NOMO-1 treated with DMSO at 0.1 percent for 48 hours (cell line): ENCODE measurements at regions not wholly inside any gene's neighbourhood (a gene's known extent, or its start where the extent isn't known, plus 50 kb on each side); places are given as distances from the start of the nearest gene placed in this dataset.

ENCODE experiments used
- DNase-seq: peaks from one replicate; lab custom pipeline; 2025; ENCODE audit not compliant: unreplicated experiment; lab: John Stamatoyannopoulos, UW

DNA sequence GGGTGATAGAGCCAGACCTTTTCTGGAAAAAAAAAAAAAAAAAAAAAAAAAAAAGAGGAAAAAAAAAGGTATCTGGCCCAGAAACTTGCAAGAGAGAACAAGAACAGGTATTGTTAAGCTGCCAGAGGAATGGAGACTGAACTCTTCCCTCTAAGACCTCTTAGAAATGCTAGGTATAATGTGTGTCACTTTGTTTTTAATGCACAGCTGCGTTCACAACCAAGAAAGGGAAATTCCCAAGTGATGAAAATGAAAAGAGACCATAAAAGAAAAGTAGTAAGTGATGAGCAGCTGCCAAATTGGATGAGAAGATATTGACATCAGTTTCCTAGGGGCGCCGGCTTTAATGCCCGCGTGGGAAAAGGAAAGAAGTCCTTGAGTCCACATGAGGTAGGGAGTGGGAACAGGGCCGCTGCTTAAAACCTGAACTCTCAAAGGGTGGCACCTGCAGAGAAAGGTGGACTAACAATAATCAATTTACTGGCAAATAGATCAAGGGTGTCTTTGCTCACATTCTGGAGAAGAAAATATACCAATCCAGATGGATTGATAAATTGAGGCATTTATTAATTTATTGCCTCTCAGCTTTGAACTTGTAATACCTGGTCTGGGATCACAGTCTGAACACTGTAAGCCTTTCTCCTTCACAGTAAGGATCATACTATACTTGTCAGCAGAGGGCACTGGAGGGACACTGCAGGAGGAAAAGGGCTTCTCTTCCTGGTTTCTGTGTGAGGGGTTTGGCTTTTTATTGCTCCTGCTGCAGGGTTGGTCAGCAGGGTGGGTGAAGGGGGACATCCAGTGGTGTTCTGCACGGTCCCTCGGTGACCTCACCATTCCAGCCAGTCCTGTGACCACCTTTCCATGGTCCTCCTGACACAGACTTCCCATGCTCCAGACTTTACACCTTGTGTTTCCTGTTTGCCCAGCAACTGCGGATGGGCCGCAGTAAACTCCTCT is 131.6 kb downstream of the AQP9 start:
- peak; percentile 67 for DNase-seq

DNA sequence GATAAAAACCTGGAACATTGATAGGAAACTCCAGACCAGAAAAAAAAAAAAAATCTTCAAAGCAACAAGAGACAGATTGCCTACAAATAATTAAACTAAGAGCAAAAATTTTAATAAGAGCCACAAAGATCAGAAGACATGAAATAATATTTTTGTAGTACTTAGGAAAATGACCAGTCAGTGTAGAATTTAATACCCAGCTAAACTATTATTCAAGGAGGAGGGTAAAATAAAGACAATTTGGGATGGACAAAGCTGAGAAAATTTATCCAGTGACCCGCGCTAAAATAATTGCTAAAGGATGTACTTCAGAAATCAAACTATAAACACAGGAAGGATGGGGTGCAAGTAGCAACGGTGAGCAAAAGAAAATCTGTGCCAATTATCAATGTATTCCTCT is 133.2 kb downstream of the AQP9 start:
- no peak for DNase-seq

DNA sequence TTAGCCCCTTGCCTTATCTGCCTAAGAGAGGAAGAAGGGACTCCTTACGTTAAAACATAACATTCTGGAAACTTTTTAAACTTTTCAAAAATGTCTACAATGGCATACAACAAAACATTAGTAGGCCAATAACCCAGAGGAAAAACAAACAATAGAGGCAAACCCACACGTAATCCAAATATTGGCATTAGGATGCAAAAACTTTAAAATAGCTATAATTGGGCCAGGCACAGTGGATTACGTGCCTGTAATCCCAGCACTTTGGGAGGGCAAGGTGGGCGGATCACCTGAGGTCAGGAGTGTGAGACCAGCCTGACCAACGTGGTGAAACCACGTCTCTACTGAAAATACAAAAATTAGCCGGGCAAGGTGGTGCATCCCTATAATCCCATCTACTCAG is 134.9 kb downstream of the AQP9 start:
- DNase-seq, result no peak

- no peak for DNase-seq
Measured at GRCh38 chr15:58274885-58275284, 136.7 kb downstream of the AQP9 start.

DNA sequence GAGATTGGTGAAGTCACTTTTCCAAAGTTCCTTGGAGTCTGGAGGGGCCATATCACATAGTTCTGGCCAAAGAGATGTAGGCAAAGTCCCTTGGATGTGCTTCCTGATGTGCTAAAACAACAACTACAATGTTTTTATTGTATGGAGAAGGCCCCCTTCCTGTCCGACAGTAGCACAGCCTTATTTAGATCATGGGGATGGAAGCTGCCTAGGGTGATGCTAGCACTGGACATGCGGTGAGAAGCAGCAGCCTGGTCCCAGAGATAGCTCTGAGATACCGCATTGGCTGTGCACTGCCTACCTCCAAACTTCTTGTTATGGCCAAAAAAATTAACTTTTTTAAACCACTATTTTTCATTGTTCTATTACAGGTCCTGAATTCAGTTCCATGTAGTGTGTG is 137.6 kb downstream of the AQP9 start:
- DNase-seq, result no peak

- DNase-seq, result no peak
Measured at GRCh38 chr15:58276924-58277323, 138.7 kb downstream of the AQP9 start.

- peak; percentile 15 for DNase-seq
Measured at GRCh38 chr15:58277333-58277732, 139.2 kb downstream of the AQP9 start.

DNA sequence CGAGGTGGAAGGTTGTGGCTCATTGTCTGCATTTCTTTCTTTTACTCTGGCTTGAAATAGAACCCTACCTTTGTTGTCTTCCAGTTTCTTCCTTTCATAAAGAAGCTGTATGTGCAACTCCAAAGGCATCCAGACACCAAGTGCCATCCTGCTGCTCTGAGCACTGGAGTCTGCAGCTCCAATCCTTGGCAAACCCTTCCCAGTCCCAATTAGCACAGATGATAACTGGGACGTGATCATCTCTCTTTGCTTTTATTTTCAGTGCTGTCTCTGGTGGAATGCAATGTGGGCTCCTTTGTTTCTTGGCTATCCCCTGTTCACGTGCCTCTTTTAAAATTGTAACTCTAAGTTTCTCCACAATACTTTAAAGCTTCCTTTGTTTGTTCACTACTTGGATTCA is 140.9 kb downstream of the AQP9 start:
- DNase-seq, result no peak

DNA sequence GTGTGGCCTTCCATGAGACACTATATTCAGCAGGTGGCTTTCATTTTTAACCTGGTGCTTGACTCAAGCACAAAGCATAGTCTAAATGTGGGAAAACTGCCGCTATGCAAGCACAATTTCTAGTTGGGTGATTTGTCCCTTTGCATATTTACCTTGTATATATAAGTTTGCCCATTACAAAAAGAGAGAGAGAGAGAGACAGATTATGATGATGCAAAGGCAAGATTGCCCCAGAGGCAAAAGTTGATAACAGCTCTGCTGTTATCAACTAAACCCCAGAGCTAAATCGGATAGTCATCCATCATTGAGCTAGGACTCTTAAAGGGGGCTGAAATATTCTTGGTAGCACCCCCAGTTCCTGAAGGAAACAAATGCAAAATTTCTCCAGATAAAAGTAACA is 141.5 kb downstream of the AQP9 start:
- no peak for DNase-seq

GRCh38 chr15:58282060-58282708 is 144.0 kb downstream of the AQP9 start:
- DNase-seq, result no peak

- no peak for DNase-seq
Measured at GRCh38 chr15:58283302-58283701, 145.1 kb downstream of the AQP9 start.

DNA sequence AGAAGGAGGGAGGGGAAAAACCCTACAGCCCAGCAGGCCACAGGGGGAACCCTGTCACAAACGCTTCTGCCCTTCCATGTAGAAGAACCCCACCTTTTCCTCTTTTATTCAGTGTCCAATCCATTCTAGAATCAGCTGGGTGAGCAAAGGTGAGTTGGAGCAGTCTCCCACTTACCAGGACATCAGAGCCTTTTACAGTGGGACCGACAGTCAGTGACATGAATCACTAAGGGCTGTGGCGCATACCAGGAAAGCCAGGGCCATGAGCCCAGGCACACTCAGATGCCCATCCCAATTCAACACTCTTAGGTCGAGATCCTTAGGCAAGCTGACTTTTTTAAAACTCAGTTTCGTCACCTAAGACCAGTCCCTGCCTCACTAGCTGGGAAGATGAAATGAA is 146.1 kb downstream of the AQP9 start:
- no peak for DNase-seq

GRCh38 chr15:58285212-58285920 is 146.4 kb upstream of the LIPC start:
- no peak for DNase-seq

DNA sequence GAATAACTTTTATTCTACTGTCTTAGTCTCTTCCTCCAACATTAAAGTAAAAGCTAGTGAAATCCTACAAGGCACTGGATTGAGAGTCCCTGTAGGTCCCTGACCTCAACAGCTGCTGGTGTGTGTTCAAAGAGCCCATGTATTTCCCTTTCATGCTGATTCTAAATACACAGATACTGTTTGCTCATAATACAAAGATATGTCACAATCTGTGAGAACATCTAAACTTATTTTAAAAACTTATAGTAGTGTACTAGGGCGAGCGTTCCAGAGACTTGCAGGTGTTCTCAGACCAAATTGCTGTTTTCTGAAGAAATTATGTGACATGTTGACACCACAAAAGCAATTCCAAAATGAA is 145.9 kb upstream of the LIPC start:
- DNase-seq, result no peak

DNA sequence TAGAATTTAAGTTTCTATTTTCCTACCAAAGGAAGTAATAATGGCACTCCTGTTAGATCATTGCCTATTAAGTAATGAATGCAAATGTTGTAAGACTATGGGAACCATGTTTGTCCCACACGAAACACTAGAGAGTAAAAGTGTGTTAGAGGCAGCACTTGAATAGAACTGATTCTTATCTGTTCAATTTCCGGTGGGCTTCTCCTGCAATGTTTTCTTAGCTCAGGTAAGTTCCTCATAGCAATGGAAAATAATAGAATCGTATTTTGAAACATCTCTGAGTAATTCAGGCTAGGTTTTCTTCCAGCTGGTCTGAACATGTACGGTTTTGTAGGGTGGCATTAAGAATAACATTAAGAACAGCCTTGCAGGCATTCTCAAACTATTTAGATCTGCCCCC is 145.3 kb upstream of the LIPC start:
- no peak for DNase-seq

- no peak for DNase-seq
Measured at GRCh38 chr15:58287891-58288290, 143.9 kb upstream of the LIPC start.

DNA sequence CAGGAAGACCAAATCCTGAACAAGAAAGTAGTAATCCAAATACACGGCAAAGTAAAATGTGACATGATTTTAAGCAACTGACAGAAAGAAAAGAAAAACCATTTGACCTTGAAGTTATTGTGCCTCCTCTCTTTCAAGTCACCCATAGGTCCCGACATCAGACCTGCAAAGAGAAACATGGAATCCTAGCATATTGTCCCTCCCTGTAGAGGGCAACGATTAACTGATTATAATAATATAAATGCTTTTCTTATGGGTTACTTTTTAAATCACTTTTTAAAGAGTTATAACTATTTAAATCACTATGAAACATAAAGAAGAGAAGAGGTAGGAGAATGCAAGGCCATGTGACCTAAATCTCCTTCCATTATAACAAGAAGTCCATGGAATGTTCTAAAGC is 143.2 kb upstream of the LIPC start:
- no peak for DNase-seq

- no peak for DNase-seq
Measured at GRCh38 chr15:58291848-58292247, 139.9 kb upstream of the LIPC start.

DNA sequence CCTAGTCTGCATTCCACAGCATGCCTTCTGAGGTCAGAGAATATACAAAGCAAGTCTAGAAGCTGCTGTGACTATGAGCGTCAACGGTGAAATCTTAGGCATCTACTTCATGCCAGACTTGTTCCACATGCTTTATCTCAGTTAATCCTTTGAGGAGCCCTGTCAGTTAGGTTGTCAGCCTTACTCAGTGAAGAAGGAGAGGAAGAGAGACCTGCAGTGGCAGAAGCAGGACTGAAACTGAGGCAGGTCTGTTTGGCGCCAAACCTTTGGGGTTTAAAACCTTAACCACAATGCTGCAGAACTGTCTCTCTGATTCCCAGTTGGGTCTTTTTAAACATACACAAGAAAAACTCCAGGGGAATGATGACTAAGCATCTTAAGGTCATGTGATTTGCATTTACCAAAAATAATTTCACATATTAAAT is 139.0 kb upstream of the LIPC start:
- DNase-seq, result no peak

GRCh38 chr15:58293622-58294550 is 137.9 kb upstream of the LIPC start:
- no peak for DNase-seq
